ENCODE measurements at regions not wholly inside any gene's neighbourhood (a gene's known extent, or its start where the extent isn't known, plus 50 kb on each side); places are given as distances from the start of the nearest gene placed in this dataset.

DNA sequence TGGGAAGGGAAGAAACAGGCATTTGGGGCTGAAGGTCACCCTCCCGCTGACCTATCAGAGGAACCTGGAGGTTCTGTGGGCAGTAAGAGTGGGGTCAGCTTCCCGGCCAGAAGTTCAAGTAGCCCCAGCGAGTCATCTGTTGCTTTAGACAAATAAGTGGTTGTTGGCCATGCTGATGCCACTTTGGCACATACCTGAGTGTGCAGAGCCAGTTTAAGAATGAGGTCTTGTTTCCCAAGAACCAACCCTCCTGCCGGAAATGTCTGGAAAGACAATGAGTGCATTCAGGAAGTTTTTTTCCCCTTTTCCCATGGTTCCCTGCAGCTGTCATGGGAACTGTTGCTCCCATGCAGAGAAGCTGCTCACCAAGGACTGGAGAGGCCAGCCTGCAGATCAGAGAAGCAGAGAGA is 166.7 kb downstream of the ZNF621 start:
- TF ChIP-seq CTCF (IDR thresholded peaks at IDR 0.05) (no peak), POLR2A (IDR thresholded peaks at IDR 0.05; ENCODE audit: low read depth) (no peak), EP300 (IDR thresholded peaks at IDR 0.05) (no peak)
